Osteoblast (primary cell): ENCODE measurements at regions not wholly inside any gene's neighbourhood (a gene's known extent, or its start where the extent isn't known, plus 50 kb on each side); places are given as distances from the start of the nearest gene placed in this dataset.

Source experiments
- DNase-seq: peaks from one replicate; pipeline ENCODE4 v3.0.0; 2011; ENCODE audit warnings: low spot score, mixed read lengths; ENCODE audit not compliant: insufficient read length; ENCODE audit errors: missing footprints
- H2AFZ ChIP-seq: 2 replicates; pipeline ENCODE4 v1.6.0; 2011; ENCODE audit warnings: mild to moderate bottlenecking, low read length
- H3K27ac ChIP-seq: 2 replicates; pipeline ENCODE4 v1.5.1; 2011; ENCODE audit warnings: mild to moderate bottlenecking, low read depth, low read length, moderate library complexity
- H3K27me3 ChIP-seq: 2 replicates; pipeline ENCODE4 v1.6.0; 2012; ENCODE audit warnings: mild to moderate bottlenecking, control low read depth, inconsistent platforms, low read length, moderate library complexity; ENCODE audit not compliant: insufficient read depth
- H3K36me3 ChIP-seq: 2 replicates; pipeline ENCODE4 v1.5.1; 2011; ENCODE audit warnings: mild to moderate bottlenecking, low read length, control low read depth, moderate library complexity; ENCODE audit not compliant: insufficient read depth
- H3K4me1 ChIP-seq: 2 replicates; pipeline ENCODE4 v1.5.1; 2011; ENCODE audit warnings: mild to moderate bottlenecking, low read length, control low read depth, moderate library complexity; ENCODE audit not compliant: insufficient read depth
- H3K4me2 ChIP-seq: 2 replicates; pipeline ENCODE4 v1.6.0; 2011; ENCODE audit warnings: mild to moderate bottlenecking, low read length; ENCODE audit not compliant: insufficient read depth
- H3K4me3 ChIP-seq: fragments of 200-600 bp; sonication (generic); 3 replicates; pipeline ENCODE4 v1.5.1; 2012; ENCODE audit warnings: mild to moderate bottlenecking, low read length, inconsistent platforms; ENCODE audit not compliant: insufficient read depth
- H3K79me2 ChIP-seq: 2 replicates; pipeline ENCODE4 v1.6.0; 2012; ENCODE audit warnings: mild to moderate bottlenecking, low read length, control low read depth, inconsistent platforms; ENCODE audit not compliant: insufficient read depth
- H3K9me3 ChIP-seq: 2 replicates; pipeline ENCODE4 v1.5.1; 2011; ENCODE audit warnings: low read depth, low read length, control low read depth
- H4K20me1 ChIP-seq: 2 replicates; pipeline ENCODE4 v1.6.0; 2012; ENCODE audit warnings: mild to moderate bottlenecking, low read length, control low read depth; ENCODE audit not compliant: insufficient read depth
- TF ChIP-seq, protein P1 (sequence below): IDR thresholded peaks from 2 replicates; pipeline ENCODE4 v1.5.1; 2011; ENCODE audit warnings: mild to moderate bottlenecking, low read depth, low read length, moderate library complexity; ENCODE audit errors: extremely low read depth

DNA sequence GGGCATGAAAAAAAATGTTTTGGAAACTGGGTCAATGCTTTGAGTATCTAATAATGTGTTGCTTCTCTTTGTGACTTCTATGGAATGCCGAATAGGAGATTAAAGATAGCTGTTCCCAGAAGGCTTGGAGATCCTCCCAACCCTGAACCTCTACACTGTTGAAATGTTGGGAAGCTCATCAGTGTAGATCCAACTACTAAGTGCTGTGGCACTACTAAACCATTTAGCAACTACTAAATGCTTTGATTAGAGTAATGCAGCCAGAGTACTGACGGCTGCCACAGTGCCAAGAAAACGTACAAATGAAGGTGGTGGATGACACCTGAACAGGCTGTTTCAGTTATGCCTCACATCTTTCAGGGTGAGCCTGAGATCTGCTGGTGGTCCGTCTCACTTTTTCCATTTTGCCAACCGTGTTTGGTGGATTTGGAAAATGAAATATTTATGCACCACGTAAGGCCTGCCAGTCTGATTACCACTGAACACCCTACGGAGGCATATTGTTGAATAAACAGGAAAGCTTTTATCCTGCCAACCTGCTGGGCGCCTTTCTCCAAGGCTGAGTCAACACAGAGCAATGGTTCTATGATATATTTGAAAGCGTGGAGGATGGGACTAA, 938.0 kb upstream of the FLRT2 start:
- DNase-seq, result no peak
- no peak overlapping the region for H2AFZ ChIP-seq
- no peaks in the 10 kb centered on the region for H3K4me1 ChIP-seq
- H3K9me3 ChIP-seq, result no peaks in the 10 kb centered on the region
- no peak overlapping the region for H3K27ac ChIP-seq
- no peaks in the 10 kb centered on the region for H3K36me3 ChIP-seq
- TF ChIP-seq, protein P1, sequence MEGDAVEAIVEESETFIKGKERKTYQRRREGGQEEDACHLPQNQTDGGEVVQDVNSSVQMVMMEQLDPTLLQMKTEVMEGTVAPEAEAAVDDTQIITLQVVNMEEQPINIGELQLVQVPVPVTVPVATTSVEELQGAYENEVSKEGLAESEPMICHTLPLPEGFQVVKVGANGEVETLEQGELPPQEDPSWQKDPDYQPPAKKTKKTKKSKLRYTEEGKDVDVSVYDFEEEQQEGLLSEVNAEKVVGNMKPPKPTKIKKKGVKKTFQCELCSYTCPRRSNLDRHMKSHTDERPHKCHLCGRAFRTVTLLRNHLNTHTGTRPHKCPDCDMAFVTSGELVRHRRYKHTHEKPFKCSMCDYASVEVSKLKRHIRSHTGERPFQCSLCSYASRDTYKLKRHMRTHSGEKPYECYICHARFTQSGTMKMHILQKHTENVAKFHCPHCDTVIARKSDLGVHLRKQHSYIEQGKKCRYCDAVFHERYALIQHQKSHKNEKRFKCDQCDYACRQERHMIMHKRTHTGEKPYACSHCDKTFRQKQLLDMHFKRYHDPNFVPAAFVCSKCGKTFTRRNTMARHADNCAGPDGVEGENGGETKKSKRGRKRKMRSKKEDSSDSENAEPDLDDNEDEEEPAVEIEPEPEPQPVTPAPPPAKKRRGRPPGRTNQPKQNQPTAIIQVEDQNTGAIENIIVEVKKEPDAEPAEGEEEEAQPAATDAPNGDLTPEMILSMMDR, result no peak
- H3K27me3 ChIP-seq, result no peaks in the 10 kb centered on the region
- no peaks in the 10 kb centered on the region for H4K20me1 ChIP-seq
- no peak overlapping the region for H3K4me2 ChIP-seq
- no peak overlapping the region for H3K4me3 ChIP-seq
- H3K79me2 ChIP-seq, result no peaks in the 10 kb centered on the region

GRCh38 chr14:84592770-84593169, 937.2 kb upstream of the FLRT2 start:
- Histone ChIP-seq H3K27me3 (no peaks in the 10 kb centered on the region), H3K79me2 (no peaks in the 10 kb centered on the region), H3K9me3 (no peaks in the 10 kb centered on the region), H3K36me3 (no peaks in the 10 kb centered on the region), H4K20me1 (no peaks in the 10 kb centered on the region), H2AFZ (no peak overlapping the region), H3K4me3 (no peak overlapping the region), H3K27ac (no peak overlapping the region), H3K4me2 (no peak overlapping the region), H3K4me1 (no peaks in the 10 kb centered on the region)
- TF ChIP-seq, protein P1, result no peak
- DNase-seq, result no peak

- Histone ChIP-seq H2AFZ (no peak overlapping the region), H3K4me1 (no peaks in the 10 kb centered on the region), H3K9me3 (no peaks in the 10 kb centered on the region), H4K20me1 (no peaks in the 10 kb centered on the region), H3K4me3 (no peak overlapping the region), H3K27ac (no peak overlapping the region), H3K4me2 (no peak overlapping the region), H3K27me3 (no peaks in the 10 kb centered on the region), H3K79me2 (no peaks in the 10 kb centered on the region), H3K36me3 (no peaks in the 10 kb centered on the region)
- no peak for DNase-seq
- TF ChIP-seq, protein P1, result no peak
These were observed 919.9 kb upstream of the FLRT2 start for GRCh38 chr14:84610086-84610485.

- H3K79me2 ChIP-seq, result no peaks in the 10 kb centered on the region
- H3K4me1 ChIP-seq, result no peaks in the 10 kb centered on the region
- H3K9me3 ChIP-seq, result no peaks in the 10 kb centered on the region
- no peak overlapping the region for H3K4me3 ChIP-seq
- DNase-seq, result no peak
- no peak overlapping the region for H2AFZ ChIP-seq
- no peaks in the 10 kb centered on the region for H4K20me1 ChIP-seq
- H3K4me2 ChIP-seq, result no peak overlapping the region
- no peaks in the 10 kb centered on the region for H3K27me3 ChIP-seq
- H3K36me3 ChIP-seq, result no peaks in the 10 kb centered on the region
- TF ChIP-seq, protein P1, result no peak
- no peak overlapping the region for H3K27ac ChIP-seq
These were observed 907.6 kb upstream of the FLRT2 start for GRCh38 chr14:84622357-84622756.
